D721Med (cell line): ENCODE measurements at regions not wholly inside any gene's neighbourhood (a gene's known extent, or its start where the extent isn't known, plus 50 kb on each side); places are given as distances from the start of the nearest gene placed in this dataset.
"Not testable (repeated sequence)": the region's sequence is repeated elsewhere in the genome, so short reads cannot be mapped to it uniquely, and the experiment has no call there.

ENCODE experiments used
- DNase-seq: peaks from one replicate; pipeline ENCODE4 v3.0.0; 2011; ENCODE audit warnings: low spot score; ENCODE audit not compliant: insufficient read length
- FAIRE-seq: peaks from 2 replicates; lab custom pipeline; 2011; peaks lifted over from hg19 to GRCh38; lab: Jason Lieb, UNC
- TF ChIP-seq, protein P1 (sequence below): IDR thresholded peaks from 2 replicates; pipeline ENCODE4 v1.5.1; 2012; ENCODE audit warnings: mild to moderate bottlenecking, control low read depth; ENCODE audit not compliant: insufficient read depth; ENCODE audit errors: missing control alignments

DNA sequence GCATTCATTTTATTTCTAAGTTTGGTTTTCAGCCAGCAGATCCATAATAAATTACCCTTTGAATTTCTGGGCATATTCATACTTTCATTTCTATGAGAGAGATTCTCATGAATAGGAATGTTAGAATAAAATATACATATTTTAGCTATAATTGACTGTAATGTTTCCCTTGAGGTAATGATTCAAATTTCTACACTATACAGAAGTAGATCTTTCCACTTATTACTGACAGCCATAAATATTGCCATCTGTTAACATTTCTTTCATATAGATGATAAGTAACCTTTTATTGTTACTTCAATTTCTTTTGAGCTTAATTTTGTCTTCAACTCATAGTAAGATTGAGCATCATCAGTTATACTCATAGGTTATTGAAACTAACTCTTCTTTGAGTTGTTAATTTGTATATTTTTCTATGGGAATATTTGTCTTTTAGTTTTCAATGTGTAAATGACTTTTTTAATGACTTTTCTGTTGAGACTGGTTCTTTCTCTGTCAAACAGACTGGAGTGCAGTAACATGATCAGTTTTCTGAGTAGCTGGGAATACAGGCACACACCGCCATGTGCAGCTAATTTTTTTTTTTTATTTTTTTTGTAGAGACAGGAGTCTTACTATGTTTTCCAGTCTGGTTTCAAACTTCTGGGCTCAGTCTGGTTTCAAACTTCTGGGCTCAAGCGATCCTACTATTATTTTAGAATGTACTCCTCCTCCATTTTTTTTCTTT, 991.6 kb downstream of the SLC6A15 start:
- FAIRE-seq (no peak), DNase-seq (no peak)
- TF ChIP-seq, protein P1, sequence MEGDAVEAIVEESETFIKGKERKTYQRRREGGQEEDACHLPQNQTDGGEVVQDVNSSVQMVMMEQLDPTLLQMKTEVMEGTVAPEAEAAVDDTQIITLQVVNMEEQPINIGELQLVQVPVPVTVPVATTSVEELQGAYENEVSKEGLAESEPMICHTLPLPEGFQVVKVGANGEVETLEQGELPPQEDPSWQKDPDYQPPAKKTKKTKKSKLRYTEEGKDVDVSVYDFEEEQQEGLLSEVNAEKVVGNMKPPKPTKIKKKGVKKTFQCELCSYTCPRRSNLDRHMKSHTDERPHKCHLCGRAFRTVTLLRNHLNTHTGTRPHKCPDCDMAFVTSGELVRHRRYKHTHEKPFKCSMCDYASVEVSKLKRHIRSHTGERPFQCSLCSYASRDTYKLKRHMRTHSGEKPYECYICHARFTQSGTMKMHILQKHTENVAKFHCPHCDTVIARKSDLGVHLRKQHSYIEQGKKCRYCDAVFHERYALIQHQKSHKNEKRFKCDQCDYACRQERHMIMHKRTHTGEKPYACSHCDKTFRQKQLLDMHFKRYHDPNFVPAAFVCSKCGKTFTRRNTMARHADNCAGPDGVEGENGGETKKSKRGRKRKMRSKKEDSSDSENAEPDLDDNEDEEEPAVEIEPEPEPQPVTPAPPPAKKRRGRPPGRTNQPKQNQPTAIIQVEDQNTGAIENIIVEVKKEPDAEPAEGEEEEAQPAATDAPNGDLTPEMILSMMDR: no peak

- TF ChIP-seq, protein P1: no peak
- no peak for FAIRE-seq
- no peak for DNase-seq
Measured at GRCh38 chr12:83919081-83919480, 993.5 kb downstream of the SLC6A15 start.

DNA sequence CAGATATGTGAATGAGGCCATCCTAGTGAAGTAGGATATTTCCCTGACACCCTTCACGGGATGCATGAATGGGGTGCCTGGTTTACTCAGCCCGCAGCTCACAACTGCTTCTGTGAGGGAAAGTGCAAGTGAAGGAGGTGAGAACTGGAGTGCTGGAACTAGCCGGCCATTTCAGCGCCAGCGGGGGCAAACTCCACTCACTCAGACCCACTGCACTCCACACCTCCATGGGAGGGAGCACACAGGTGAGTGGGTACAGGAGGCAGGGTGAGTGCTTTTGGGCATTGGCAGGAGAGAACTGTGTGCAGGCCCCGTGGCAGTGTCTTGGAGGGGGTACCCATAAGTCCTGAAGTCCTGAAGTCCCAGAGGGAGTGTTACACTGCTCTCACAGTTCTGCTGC, 1008.4 kb downstream of the SLC6A15 start:
- DNase-seq (no peak), FAIRE-seq (no peak)
- TF ChIP-seq, protein P1: no peak

DNA sequence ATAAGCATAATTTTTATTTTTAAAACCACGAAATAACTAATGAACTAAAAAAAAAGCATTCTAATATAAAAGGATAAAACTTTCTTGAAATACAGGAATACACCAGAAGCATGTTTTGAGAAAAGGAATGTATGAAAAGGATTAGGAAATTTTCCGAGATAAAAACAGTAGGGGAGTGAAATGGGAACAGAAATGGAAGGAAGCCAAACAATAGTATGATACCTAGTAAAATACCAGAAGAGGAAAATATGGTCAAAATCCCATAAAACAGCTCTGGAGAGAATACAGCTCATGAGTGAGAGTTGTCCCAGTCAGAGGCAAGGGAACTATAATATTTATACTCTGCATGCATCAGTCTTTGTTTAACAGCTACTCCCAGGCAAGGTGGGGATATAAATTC, 1016.2 kb downstream of the SLC6A15 start:
- FAIRE-seq (no peak), DNase-seq (no peak)
- TF ChIP-seq, protein P1: no peak

DNA sequence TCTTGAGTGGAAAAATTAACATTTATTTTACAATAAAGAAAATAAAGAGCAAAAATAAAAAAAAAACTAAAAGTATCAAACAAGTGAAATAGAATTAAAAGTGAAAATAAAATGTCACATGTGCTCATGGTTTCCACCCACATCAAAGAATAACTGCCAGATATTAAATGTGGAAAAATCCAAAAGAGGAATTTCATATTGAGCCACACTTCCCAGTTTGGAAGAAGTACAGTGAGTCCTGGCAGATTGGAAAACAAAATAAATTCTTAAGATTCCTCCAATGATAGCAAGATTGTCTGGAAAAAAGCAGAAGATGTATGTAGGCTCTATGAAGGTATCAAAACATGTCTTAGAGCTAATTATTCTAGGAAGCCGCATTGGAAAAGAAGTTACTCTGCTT, 1019.5 kb downstream of the SLC6A15 start:
- TF ChIP-seq, protein P1: no peak
- FAIRE-seq: no peak

GRCh38 chr12:83889745-83890144, 1022.9 kb downstream of the SLC6A15 start:
- DNase-seq (no peak), FAIRE-seq (no peak)
- TF ChIP-seq, protein P1: no peak

More for the DNA sequence above, 1019.5 kb downstream of the SLC6A15 start:
- no peak for DNase-seq

DNA sequence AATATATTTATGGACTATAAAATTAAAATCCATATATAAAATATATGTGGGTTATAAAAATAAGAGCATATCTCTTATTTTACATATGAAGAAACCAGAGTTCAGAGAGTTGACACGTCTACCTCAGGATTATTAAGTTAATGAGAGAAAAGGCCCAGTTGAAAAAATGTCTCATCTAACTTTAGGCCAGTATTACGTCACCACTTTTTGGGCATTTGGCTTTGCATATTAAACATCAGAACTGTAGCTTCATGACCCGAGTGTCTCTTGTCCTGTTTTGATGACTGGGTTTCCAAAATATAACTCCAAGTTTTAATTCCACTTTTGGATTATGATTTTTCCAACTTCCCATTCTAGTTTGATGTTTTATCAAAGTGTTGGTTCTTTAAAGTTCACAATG, 1026.1 kb downstream of the SLC6A15 start:
- FAIRE-seq: no peak
- TF ChIP-seq, protein P1: no peak
- DNase-seq: no peak

- not testable (repeated sequence) for FAIRE-seq, DNase-seq
Measured at GRCh38 chr12:83870921-83871599, 1041.5 kb downstream of the SLC6A15 start.
